ENCODE measurements at regions not wholly inside any gene's neighbourhood (a gene's known extent, or its start where the extent isn't known, plus 50 kb on each side); places are given as distances from the start of the nearest gene placed in this dataset.

- no peak for TF ChIP-seq CTCF (IDR thresholded peaks at IDR 0.05; ENCODE audit: low read length)
- no peak for TF ChIP-seq EZH2 (optimal IDR thresholded peaks at IDR 0.05; ENCODE audit: low read depth, low read length)
Observed at GRCh38 chr20:50310673-50311051, 120.0 kb downstream of the CEBPB start.
